ENCODE measurements at regions not wholly inside any gene's neighbourhood (a gene's known extent, or its start where the extent isn't known, plus 50 kb on each side); places are given as distances from the start of the nearest gene placed in this dataset.

GRCh38 chr7:17489961-17490360 lies 191.5 kb downstream of the AHR start:
- H3K4me3 ChIP-seq (ENCODE audit: low read depth in 1 of 2, low read length in 1 of 2): no peak overlapping the region
- no peaks in the 10 kb centered on the region for H3K36me3 ChIP-seq
- no peaks in the 10 kb centered on the region for H3K9me3 ChIP-seq
- no peaks in the 10 kb centered on the region for H3K27me3 ChIP-seq
- H3K4me1 ChIP-seq (ENCODE audit: control insufficient read depth in 1 of 2, insufficient read depth in 1 of 2, low read depth in 1 of 2, low read length in 1 of 2): no peaks in the 10 kb centered on the region
- no peak overlapping the region for H3K27ac ChIP-seq
- no peak for TF ChIP-seq CTCF (IDR thresholded peaks at IDR 0.05)

GRCh38 chr7:17490825-17491224 lies 192.4 kb downstream of the AHR start:
- Histone ChIP-seq H3K27ac (no peak overlapping the region), H3K4me3 (ENCODE audit: low read depth in 1 of 2, low read length in 1 of 2) (no peak overlapping the region), H3K36me3 (no peaks in the 10 kb centered on the region), H3K9me3 (no peaks in the 10 kb centered on the region), H3K4me1 (ENCODE audit: control insufficient read depth in 1 of 2, insufficient read depth in 1 of 2, low read depth in 1 of 2, low read length in 1 of 2) (no peaks in the 10 kb centered on the region), H3K27me3 (no peaks in the 10 kb centered on the region)
- TF ChIP-seq CTCF (IDR thresholded peaks at IDR 0.05): no peak

GRCh38 chr7:17492437-17492836 lies 194.0 kb downstream of the AHR start:
- H3K9me3 ChIP-seq: no peaks in the 10 kb centered on the region
- no peaks in the 10 kb centered on the region for H3K36me3 ChIP-seq
- H3K27ac ChIP-seq: no peak overlapping the region
- H3K27me3 ChIP-seq: no peaks in the 10 kb centered on the region
- no peak overlapping the region for H3K4me3 ChIP-seq (ENCODE audit: low read depth in 1 of 2, low read length in 1 of 2)
- no peaks in the 10 kb centered on the region for H3K4me1 ChIP-seq (ENCODE audit: control insufficient read depth in 1 of 2, insufficient read depth in 1 of 2, low read depth in 1 of 2, low read length in 1 of 2)
- no peak for TF ChIP-seq CTCF (IDR thresholded peaks at IDR 0.05)

GRCh38 chr7:17493446-17493845 lies 195.0 kb downstream of the AHR start:
- H3K27ac ChIP-seq: no peak overlapping the region
- H3K4me3 ChIP-seq (ENCODE audit: low read depth in 1 of 2, low read length in 1 of 2): no peak overlapping the region
- H3K4me1 ChIP-seq (ENCODE audit: control insufficient read depth in 1 of 2, insufficient read depth in 1 of 2, low read depth in 1 of 2, low read length in 1 of 2): no peaks in the 10 kb centered on the region
- H3K9me3 ChIP-seq: no peaks in the 10 kb centered on the region
- TF ChIP-seq CTCF (IDR thresholded peaks at IDR 0.05): no peak
- no peaks in the 10 kb centered on the region for H3K36me3 ChIP-seq
- no peaks in the 10 kb centered on the region for H3K27me3 ChIP-seq

- H3K36me3 ChIP-seq: no peaks in the 10 kb centered on the region
- no peaks in the 10 kb centered on the region for H3K27me3 ChIP-seq
- no peaks in the 10 kb centered on the region for H3K4me1 ChIP-seq (ENCODE audit: control insufficient read depth in 1 of 2, insufficient read depth in 1 of 2, low read depth in 1 of 2, low read length in 1 of 2)
- no peaks in the 10 kb centered on the region for H3K9me3 ChIP-seq
- no peak overlapping the region for H3K4me3 ChIP-seq (ENCODE audit: low read depth in 1 of 2, low read length in 1 of 2)
- no peak overlapping the region for H3K27ac ChIP-seq
- no peak for TF ChIP-seq CTCF (IDR thresholded peaks at IDR 0.05)
Measured at GRCh38 chr7:17495655-17496394, 197.4 kb downstream of the AHR start.
